DND-41 (cell line): ENCODE measurements at regions not wholly inside any gene's neighbourhood (a gene's known extent, or its start where the extent isn't known, plus 50 kb on each side); places are given as distances from the start of the nearest gene placed in this dataset.

ENCODE experiments used
- ATAC-seq: fragments of 200-7000 bp; cut with Tn5 transposase; 3 replicates; pipeline ENCODE4 v1.9.1; 2021; ENCODE audit warnings: low read depth; ENCODE audit not compliant: insufficient read depth
- DNase-seq: peaks from one replicate; pipeline ENCODE4 v3.0.0-alpha.2; 2020
- H2AFZ ChIP-seq: 2 replicates; pipeline ENCODE4 v1.6.0; 2012; ENCODE audit warnings: low read depth, low read length
- H3K27ac ChIP-seq: 2 replicates; pipeline ENCODE4 v1.5.1; 2012; ENCODE audit warnings: low read length, inconsistent platforms
- H3K27me3 ChIP-seq: fragments of 200-600 bp; sonication (generic); 2 replicates; pipeline ENCODE4 v1.6.0; 2012; ENCODE audit warnings: low read length, mild to moderate bottlenecking, inconsistent platforms; ENCODE audit not compliant: insufficient read depth, poor library complexity
- H3K36me3 ChIP-seq: 2 replicates; pipeline ENCODE4 v1.5.1; 2012; ENCODE audit warnings: low read length, inconsistent platforms; ENCODE audit not compliant: insufficient read depth
- H3K4me1 ChIP-seq: 2 replicates; pipeline ENCODE4 v1.5.1; 2012; ENCODE audit warnings: mild to moderate bottlenecking, low read length; ENCODE audit not compliant: insufficient read depth
- H3K4me2 ChIP-seq: 2 replicates; pipeline ENCODE4 v1.6.0; 2012; ENCODE audit warnings: mild to moderate bottlenecking, moderate library complexity, low read length, inconsistent platforms; ENCODE audit not compliant: insufficient read depth
- H3K4me3 ChIP-seq, 2 experiments: fragments of 200-600 bp in 1 of 2; shearing (Covaris generic) in 1 of 2; 2 replicates each; pipeline ENCODE4 v1.5.1; 2012 to 2016; ENCODE audit warnings: inconsistent platforms in 2 of 2, low read length in 2 of 2, mild to moderate bottlenecking in 2 of 2, low read depth in 1 of 2, moderate library complexity in 1 of 2
- H3K79me2 ChIP-seq: 2 replicates; pipeline ENCODE4 v1.6.0; 2012; ENCODE audit warnings: low read length, inconsistent platforms; ENCODE audit not compliant: insufficient read depth
- H3K9ac ChIP-seq: 2 replicates; pipeline ENCODE4 v1.6.0; 2012; ENCODE audit warnings: low read depth, mild to moderate bottlenecking, inconsistent platforms, low read length, moderate library complexity
- H3K9me3 ChIP-seq: 2 replicates; pipeline ENCODE4 v1.5.1; 2012; ENCODE audit warnings: low read length, moderate library complexity, mild to moderate bottlenecking, inconsistent platforms; ENCODE audit not compliant: insufficient read depth, severe bottlenecking
- H4K20me1 ChIP-seq: 2 replicates; pipeline ENCODE4 v1.6.0; 2012; ENCODE audit warnings: low read length; ENCODE audit not compliant: insufficient read depth
- EZH2 ChIP-seq: IDR thresholded peaks from 3 replicates; pipeline ENCODE4 v1.6.1; 2012; ENCODE audit warnings: borderline replicate concordance, low read depth, mild to moderate bottlenecking, moderate library complexity, low read length, inconsistent platforms; ENCODE audit not compliant: severe bottlenecking
- TF ChIP-seq, protein P1 (sequence below): IDR thresholded peaks from 2 replicates; pipeline ENCODE4 v1.5.1; 2012; ENCODE audit warnings: borderline replicate concordance, low read length, moderate library complexity, mild to moderate bottlenecking; ENCODE audit not compliant: poor library complexity, severe bottlenecking; ENCODE audit errors: extremely low read depth

DNA sequence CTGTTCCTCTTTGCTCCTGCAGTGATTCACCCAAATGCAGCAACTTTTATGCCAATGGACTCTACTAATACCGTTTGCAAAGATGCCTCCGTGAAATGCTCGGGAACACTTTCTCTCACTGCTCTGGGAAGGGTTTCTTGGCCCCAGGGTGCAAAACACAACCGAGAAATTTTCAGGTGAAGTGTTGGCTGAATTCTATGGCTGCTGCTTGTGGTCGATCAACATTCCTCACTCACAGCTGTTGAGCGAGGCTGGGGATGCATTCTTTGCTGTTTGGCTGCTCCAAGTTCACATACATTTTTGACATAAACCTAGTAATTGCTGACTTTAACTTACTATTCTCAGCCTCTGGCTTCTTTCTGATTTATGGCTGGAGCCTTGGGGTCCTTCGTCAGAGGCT is 342.0 kb upstream of the CHD6 start:
- H2AFZ ChIP-seq, result no peak overlapping the region

DNA sequence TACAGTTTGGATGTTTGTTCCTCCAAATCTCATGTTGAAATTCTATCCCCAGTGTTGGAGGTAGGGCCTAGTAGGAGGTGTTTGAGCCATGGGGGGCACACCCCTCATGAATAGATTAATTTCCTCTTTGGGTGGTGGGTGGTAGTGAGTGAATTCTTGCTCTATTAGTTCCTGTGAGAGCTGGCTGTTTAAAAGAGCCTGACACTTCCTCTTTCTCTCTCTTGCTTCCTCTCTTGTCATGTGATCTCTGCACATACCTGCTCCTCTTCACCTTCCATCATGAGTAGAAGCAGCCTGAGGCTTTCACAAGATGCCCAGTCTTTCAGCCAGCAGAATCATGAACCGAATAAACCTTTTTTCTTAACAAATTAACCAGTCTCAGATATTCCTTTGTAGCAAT is 340.2 kb upstream of the CHD6 start:
- ATAC-seq (no peak), DNase-seq (no peak)
- Histone ChIP-seq H3K9ac (no peak overlapping the region), H2AFZ (no peak overlapping the region), H3K79me2 (no peaks in the 10 kb centered on the region), H3K9me3 (no peaks in the 10 kb centered on the region), H4K20me1 (no peaks in the 10 kb centered on the region), H3K4me3 (no peak overlapping the region), H3K4me2 (no peak overlapping the region), H3K27ac (no peak overlapping the region), H3K4me1 (no peaks in the 10 kb centered on the region), H3K36me3 (no peaks in the 10 kb centered on the region), H3K27me3 (peaks cover 16% of the 10 kb centered on the region)
- TF ChIP-seq, protein P1, sequence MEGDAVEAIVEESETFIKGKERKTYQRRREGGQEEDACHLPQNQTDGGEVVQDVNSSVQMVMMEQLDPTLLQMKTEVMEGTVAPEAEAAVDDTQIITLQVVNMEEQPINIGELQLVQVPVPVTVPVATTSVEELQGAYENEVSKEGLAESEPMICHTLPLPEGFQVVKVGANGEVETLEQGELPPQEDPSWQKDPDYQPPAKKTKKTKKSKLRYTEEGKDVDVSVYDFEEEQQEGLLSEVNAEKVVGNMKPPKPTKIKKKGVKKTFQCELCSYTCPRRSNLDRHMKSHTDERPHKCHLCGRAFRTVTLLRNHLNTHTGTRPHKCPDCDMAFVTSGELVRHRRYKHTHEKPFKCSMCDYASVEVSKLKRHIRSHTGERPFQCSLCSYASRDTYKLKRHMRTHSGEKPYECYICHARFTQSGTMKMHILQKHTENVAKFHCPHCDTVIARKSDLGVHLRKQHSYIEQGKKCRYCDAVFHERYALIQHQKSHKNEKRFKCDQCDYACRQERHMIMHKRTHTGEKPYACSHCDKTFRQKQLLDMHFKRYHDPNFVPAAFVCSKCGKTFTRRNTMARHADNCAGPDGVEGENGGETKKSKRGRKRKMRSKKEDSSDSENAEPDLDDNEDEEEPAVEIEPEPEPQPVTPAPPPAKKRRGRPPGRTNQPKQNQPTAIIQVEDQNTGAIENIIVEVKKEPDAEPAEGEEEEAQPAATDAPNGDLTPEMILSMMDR, result no peak
- no peak for TF ChIP-seq EZH2

More for the DNA sequence above, 342.0 kb upstream of the CHD6 start:
- Histone ChIP-seq H3K4me2 (no peak overlapping the region), H3K27ac (no peak overlapping the region), H3K9ac (no peak overlapping the region), H3K4me1 (no peaks in the 10 kb centered on the region), H3K4me3 (no peak overlapping the region), H3K27me3 (peaks cover 9% of the 10 kb centered on the region), H3K36me3 (no peaks in the 10 kb centered on the region), H3K9me3 (no peaks in the 10 kb centered on the region), H4K20me1 (no peaks in the 10 kb centered on the region), H3K79me2 (no peaks in the 10 kb centered on the region)
- TF ChIP-seq, protein P1, result no peak
- TF ChIP-seq EZH2, result no peak
- no peak for ATAC-seq
- no peak for DNase-seq

DNA sequence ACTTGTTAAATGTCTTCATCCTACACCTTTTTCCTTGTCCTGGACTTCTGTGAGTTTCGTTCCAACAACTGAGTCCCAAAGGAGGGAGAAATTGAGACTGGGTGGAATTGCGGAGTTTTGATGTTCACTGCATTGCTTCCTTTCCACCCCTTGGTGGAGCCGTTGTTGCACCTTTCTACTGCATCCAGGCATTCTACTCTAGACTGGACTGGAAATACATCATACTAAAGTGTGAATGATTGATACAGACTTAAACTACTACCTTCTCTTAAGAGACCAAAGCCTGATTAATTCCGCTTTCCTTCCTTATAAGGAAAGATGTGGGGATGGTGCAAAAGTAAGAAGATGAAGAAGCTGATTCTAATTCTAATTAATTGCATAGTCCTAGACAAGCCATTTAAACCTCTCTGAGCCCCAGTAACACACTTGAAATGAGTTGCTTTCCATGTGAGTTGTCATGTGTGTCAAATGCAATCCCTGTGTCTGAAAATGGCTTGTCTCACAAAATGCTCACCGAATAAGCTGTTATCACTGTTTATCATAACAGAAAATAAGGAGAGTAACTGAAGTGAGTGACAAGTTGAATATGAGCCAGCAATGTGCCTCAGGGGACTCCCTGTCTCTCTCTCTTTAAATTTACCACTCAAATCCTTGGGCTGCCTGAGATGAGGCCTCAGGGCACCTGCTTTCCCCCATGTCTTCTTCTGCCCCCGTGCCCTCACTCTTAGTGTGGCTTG is 338.3 kb upstream of the CHD6 start:
- peak; percentile 17 for DNase-seq
- Histone ChIP-seq H4K20me1 (0 out of 2 replicates have a peak, but pooled peaks cover 2% of the 10 kb centered on the region), H3K4me1 (no peaks in the 10 kb centered on the region), H3K36me3 (no peaks in the 10 kb centered on the region), H3K27ac (no peak overlapping the region), H3K9ac (no peak overlapping the region), H3K9me3 (no peaks in the 10 kb centered on the region), H2AFZ (no peak overlapping the region), H3K79me2 (no peaks in the 10 kb centered on the region), H3K4me2 (no peak overlapping the region), H3K27me3 (peaks cover 18% of the 10 kb centered on the region), H3K4me3 (no peak overlapping the region)
- TF ChIP-seq EZH2, result no peak
- TF ChIP-seq, protein P1, result peak; percentile 77
- peak; percentile 56; the same call in 1 of the 3 replicates for ATAC-seq
